Prostate gland (tissue), 2 donors: ENCODE measurements at regions not wholly inside any gene's neighbourhood (a gene's known extent, or its start where the extent isn't known, plus 50 kb on each side); places are given as distances from the start of the nearest gene placed in this dataset.

Experiments
- DNase-seq: peaks from one replicate; pipeline ENCODE4 v3.0.0-alpha.2; 2019; ENCODE audit warnings: low spot score
- H3K27ac ChIP-seq, 2 donors: fragments of 200-600 bp; sonication (generic); 2 replicates each; pipeline ENCODE4 v1.5.1; 2017 to 2019
- H3K27me3 ChIP-seq: fragments of 200-600 bp; sonication (generic); replicated peaks from 2 replicates; pipeline ENCODE4 v1.5.1; 2019; ENCODE audit not compliant: insufficient read depth
- H3K36me3 ChIP-seq, 2 donors: fragments of 200-600 bp; sonication (generic); 1 replicate in 1 of 2; 2 replicates in 1 of 2; pipeline versions ENCODE4 v1.5.1 to v1.8.1; 2017 to 2019
- H3K4me1 ChIP-seq: fragments of 200-600 bp; sonication (generic); replicated peaks from 2 replicates; pipeline ENCODE4 v1.5.1; 2019
- H3K4me3 ChIP-seq, 2 donors: fragments of 200-600 bp; sonication (generic); 2 replicates each; pipeline ENCODE4 v1.5.1; 2017 to 2019
- H3K9me3 ChIP-seq: fragments of 200-600 bp; sonication (generic); 2 replicates; pipeline ENCODE4 v1.5.1; 2017
- POLR2A ChIP-seq: fragments of 450-650 bp; IDR thresholded peaks from one replicate; pipeline ENCODE4 v1.6.1; 2016; ENCODE audit warnings: antibody characterized with exemption, mild to moderate bottlenecking
- POLR2AphosphoS5 ChIP-seq: sonication (generic); formaldehyde crosslinking; IDR thresholded peaks from one replicate; pipeline ENCODE4 v1.6.1; 2017; ENCODE audit warnings: antibody characterized with exemption
- WGBS: methylation state at CpG from one replicate; pipeline ENCODE4 v1.1.5; 2018; 5-methylcytosine and 5-hydroxymethylcytosine counted together
- intact Hi-C: fragments of 100-400 bp; cut with DNase I; formaldehyde crosslinking; loops from one replicate; pipeline ENCODE4 v1.14.2; 2022
- TF ChIP-seq, protein P1 (sequence below), 4 experiments: fragments of 200-600 bp in 2 of 4; fragments of 450-650 bp in 2 of 4; sonication (generic) in 2 of 4; IDR thresholded peaks; 1 replicate in 3 of 4; 2 replicates in 1 of 4; pipeline ENCODE4 v1.5.1; 2016 to 2019; ENCODE audit warnings: antibody characterized with exemption in 4 of 4, mild to moderate bottlenecking in 2 of 4, moderate library complexity in 2 of 4

- H3K9me3 ChIP-seq = no peaks in the 10 kb centered on the region
- 73% methylated on average over 3 of the region's 3 CpGs for WGBS
- H3K4me1 ChIP-seq = no peaks in the 10 kb centered on the region
- H3K27me3 ChIP-seq = no peaks in the 10 kb centered on the region
- intact Hi-C loops = no loop called here
- H3K4me3 ChIP-seq = no peak overlapping the region
- DNase-seq = no peak
- H3K36me3 ChIP-seq = no peaks in the 10 kb centered on the region
- TF ChIP-seq POLR2A (no peak), POLR2AphosphoS5 (no peak)
- TF ChIP-seq, protein P1, sequence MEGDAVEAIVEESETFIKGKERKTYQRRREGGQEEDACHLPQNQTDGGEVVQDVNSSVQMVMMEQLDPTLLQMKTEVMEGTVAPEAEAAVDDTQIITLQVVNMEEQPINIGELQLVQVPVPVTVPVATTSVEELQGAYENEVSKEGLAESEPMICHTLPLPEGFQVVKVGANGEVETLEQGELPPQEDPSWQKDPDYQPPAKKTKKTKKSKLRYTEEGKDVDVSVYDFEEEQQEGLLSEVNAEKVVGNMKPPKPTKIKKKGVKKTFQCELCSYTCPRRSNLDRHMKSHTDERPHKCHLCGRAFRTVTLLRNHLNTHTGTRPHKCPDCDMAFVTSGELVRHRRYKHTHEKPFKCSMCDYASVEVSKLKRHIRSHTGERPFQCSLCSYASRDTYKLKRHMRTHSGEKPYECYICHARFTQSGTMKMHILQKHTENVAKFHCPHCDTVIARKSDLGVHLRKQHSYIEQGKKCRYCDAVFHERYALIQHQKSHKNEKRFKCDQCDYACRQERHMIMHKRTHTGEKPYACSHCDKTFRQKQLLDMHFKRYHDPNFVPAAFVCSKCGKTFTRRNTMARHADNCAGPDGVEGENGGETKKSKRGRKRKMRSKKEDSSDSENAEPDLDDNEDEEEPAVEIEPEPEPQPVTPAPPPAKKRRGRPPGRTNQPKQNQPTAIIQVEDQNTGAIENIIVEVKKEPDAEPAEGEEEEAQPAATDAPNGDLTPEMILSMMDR (IDR thresholded peaks at IDR 0.05) = no peak
- no peak overlapping the region for H3K27ac ChIP-seq
Observed at GRCh38 chr22:17318817-17319216, 50.4 kb upstream of the CECR2 start.

- intact Hi-C loops = no loop called here
- Histone ChIP-seq H3K27me3 (no peaks in the 10 kb centered on the region), H3K4me1 (no peaks in the 10 kb centered on the region), H3K9me3 (no peaks in the 10 kb centered on the region), H3K4me3 (no peak overlapping the region), H3K27ac (no peak overlapping the region), H3K36me3 (no peaks in the 10 kb centered on the region)
- 79% methylated on average over 7 of the region's 7 CpGs for WGBS
- DNase-seq = no peak
- TF ChIP-seq POLR2A (no peak), POLR2AphosphoS5 (no peak)
- TF ChIP-seq, protein P1 (IDR thresholded peaks at IDR 0.05) = no peak
Observed at GRCh38 chr22:17315310-17315709, 54.0 kb upstream of the CECR2 start.

GRCh38 chr22:17314487-17314886 lies 54.8 kb upstream of the CECR2 start:
- Histone ChIP-seq H3K9me3 (no peaks in the 10 kb centered on the region), H3K27ac (no peak overlapping the region), H3K4me1 (no peaks in the 10 kb centered on the region), H3K4me3 (no peak overlapping the region), H3K27me3 (no peaks in the 10 kb centered on the region), H3K36me3 (no peaks in the 10 kb centered on the region)
- intact Hi-C loops = no loop called here
- no peak for DNase-seq
- WGBS = 76% methylated on average over 9 of the region's 9 CpGs
- TF ChIP-seq, protein P1 (IDR thresholded peaks at IDR 0.05) = no peak
- no peak for TF ChIP-seq POLR2AphosphoS5
- TF ChIP-seq POLR2A = no peak

DNA sequence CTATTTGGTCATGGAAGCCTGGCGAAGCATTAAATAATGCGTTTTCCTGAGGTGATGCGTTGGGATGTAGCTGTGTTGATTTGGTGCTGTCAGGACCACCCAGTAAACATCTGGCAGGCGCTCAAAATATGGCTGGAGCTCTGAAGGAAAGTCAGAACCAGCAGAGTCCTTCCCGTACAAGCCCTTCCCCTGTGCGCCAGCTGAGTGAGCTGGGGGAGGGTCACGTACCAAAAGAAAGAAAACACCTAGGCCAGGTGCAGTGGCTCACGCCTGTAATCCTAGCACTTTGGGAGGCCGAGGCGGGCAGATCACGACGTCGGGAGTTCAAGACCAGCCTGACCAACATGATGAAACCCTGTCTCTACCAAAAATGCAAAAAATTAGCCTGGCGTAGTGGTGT lies 55.6 kb upstream of the CECR2 start:
- intact Hi-C loops = no loop called here
- no peak overlapping the region for H3K27ac ChIP-seq
- WGBS = 88% methylated on average over 14 of the region's 14 CpGs
- no peak for TF ChIP-seq POLR2AphosphoS5
- TF ChIP-seq, protein P1 (IDR thresholded peaks at IDR 0.05) = no peak
- TF ChIP-seq POLR2A = no peak
- no peaks in the 10 kb centered on the region for H3K27me3 ChIP-seq
- H3K9me3 ChIP-seq = no peaks in the 10 kb centered on the region
- no peak overlapping the region for H3K4me3 ChIP-seq
- no peaks in the 10 kb centered on the region for H3K36me3 ChIP-seq
- no peaks in the 10 kb centered on the region for H3K4me1 ChIP-seq
- DNase-seq = no peak

DNA sequence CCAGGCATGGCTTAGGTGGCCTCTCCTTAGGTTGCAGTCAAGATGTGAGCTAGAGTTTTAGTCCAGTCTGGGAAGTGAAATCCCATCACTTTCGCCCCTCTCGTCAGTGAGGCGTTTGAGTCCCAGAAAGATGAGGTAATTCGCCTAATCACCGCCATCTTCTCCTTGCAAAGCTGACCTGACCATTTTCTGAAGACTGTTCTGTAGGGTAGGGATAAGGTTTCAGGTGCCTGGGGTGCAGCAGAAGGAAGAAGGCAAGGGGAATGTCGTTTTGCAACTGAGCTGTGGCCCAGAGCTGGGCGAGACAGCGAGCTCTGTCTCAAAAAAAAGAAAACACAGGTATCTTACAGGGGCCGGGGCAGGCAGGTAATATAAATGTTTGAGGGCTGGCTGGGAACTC lies 61.7 kb upstream of the CECR2 start:
- intact Hi-C loops = no loop called here
- TF ChIP-seq POLR2A = no peak
- no peak for TF ChIP-seq POLR2AphosphoS5
- TF ChIP-seq, protein P1 (IDR thresholded peaks at IDR 0.05) = no peak
- Histone ChIP-seq H3K4me3 (no peak overlapping the region), H3K4me1 (no peaks in the 10 kb centered on the region), H3K27me3 (no peaks in the 10 kb centered on the region), H3K27ac (no peak overlapping the region), H3K9me3 (no peaks in the 10 kb centered on the region), H3K36me3 (no peaks in the 10 kb centered on the region)
- WGBS = 49% methylated on average over 9 of the region's 9 CpGs
- DNase-seq = no peak
